Sigmoid colon (tissue), 4 donors: ENCODE measurements at regions not wholly inside any gene's neighbourhood (a gene's known extent, or its start where the extent isn't known, plus 50 kb on each side); places are given as distances from the start of the nearest gene placed in this dataset.

Source experiments
- POLR2A ChIP-seq, 2 donors: fragments of 450-650 bp; IDR thresholded peaks; one replicate each; pipeline ENCODE4 v1.6.1; 2016; ENCODE audit warnings: antibody characterized with exemption in 2 of 2, mild to moderate bottlenecking in 2 of 2, moderate library complexity in 2 of 2
- POLR2AphosphoS5 ChIP-seq, 4 donors: sonication (generic); formaldehyde crosslinking; IDR thresholded peaks; one replicate each; pipeline ENCODE4 v1.6.1; 2017; ENCODE audit warnings: antibody characterized with exemption in 4 of 4
- TF ChIP-seq, protein P1 (sequence below), 4 experiments: fragments of 450-650 bp in 3 of 4; fragments of 200-600 bp in 1 of 4; IDR thresholded peaks; one replicate each; pipeline ENCODE4 v1.5.1; 2016 to 2019; ENCODE audit warnings: antibody characterized with exemption in 4 of 4, mild to moderate bottlenecking in 3 of 4, moderate library complexity in 2 of 4

DNA sequence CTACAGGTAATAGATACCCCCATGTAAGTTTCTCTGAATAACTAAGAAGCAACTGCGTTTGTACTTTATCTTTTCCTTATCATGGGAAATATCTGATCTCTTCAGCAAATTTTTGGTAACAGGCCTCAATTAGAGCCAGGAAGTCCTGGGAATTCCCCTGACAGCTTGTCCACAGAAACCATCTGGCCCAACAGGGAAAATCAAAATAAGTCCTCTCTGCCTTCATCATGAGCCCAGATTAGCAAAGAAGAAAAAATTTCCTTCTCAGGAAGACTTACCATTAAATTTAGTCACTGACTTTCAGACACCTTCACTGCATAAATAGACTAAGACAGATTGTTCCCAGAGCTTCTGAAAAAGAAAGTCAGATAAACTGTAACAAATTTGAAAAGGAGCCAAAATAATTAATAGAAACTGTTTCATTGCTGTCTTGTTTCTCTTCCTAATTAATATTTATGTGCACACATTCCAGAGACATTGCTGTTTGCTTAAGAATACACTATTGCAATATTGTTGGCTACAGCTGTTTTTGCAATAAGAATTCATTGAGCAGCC lies 278.1 kb upstream of the FAT3 start:
- TF ChIP-seq, protein P1, sequence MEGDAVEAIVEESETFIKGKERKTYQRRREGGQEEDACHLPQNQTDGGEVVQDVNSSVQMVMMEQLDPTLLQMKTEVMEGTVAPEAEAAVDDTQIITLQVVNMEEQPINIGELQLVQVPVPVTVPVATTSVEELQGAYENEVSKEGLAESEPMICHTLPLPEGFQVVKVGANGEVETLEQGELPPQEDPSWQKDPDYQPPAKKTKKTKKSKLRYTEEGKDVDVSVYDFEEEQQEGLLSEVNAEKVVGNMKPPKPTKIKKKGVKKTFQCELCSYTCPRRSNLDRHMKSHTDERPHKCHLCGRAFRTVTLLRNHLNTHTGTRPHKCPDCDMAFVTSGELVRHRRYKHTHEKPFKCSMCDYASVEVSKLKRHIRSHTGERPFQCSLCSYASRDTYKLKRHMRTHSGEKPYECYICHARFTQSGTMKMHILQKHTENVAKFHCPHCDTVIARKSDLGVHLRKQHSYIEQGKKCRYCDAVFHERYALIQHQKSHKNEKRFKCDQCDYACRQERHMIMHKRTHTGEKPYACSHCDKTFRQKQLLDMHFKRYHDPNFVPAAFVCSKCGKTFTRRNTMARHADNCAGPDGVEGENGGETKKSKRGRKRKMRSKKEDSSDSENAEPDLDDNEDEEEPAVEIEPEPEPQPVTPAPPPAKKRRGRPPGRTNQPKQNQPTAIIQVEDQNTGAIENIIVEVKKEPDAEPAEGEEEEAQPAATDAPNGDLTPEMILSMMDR (IDR thresholded peaks at IDR 0.05): no peak
- TF ChIP-seq POLR2A (IDR thresholded peaks at IDR 0.05) (no peak), POLR2AphosphoS5 (IDR thresholded peaks at IDR 0.05) (peak in 1 of 4 donors; percentile 14)
